ENCODE measurements at regions not wholly inside any gene's neighbourhood (a gene's known extent, or its start where the extent isn't known, plus 50 kb on each side); places are given as distances from the start of the nearest gene placed in this dataset.

DNA sequence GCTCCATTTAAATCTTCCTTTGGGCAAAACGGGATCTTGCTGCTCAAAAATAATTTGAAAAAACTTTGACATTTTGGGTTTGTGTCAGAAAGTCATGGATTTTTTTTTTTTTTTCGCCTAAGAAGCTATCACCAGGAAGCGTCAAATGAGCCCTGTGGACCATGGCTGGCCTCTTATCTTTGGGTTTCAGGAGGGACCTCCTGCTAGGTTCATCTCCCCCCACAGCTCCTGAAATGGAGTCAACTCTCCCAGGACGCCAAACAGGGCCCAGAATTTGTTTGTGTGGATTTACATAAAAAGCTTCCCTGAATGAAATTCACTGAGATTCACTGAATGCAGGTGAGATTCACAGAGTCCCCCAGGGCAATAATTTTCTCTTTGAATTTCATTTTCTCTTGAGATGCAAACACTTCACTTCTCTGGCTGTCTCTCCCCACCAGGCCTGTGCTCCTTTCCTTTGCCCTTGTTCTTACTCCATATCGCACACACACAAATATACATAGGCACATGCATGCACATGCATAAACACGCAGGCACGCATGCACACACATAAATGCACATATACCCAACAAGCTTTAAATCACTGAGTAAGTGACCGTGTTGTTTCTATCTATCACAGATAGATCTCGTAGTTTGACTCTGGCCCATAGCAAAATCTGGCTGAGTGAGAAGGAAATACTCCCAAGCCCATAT lies 55.3 kb upstream of the GALNT10 start:
- no peak overlapping the region for H3K27ac ChIP-seq (ENCODE audit: low read depth, low read length)
- no peak overlapping the region for H2AFZ ChIP-seq (ENCODE audit: low read length)
- H3K14ac ChIP-seq (ENCODE audit: insufficient read length) = no peak overlapping the region
- H3K23ac ChIP-seq (ENCODE audit: insufficient read length) = peak overlapping the region; percentile 37
- no peak overlapping the region for H4K91ac ChIP-seq (replicated peaks; ENCODE audit: insufficient read length, low read length)
- H3K23me2 ChIP-seq (ENCODE audit: low read depth, low read length) = no peaks in the 10 kb centered on the region
- 87% methylated on average over 9 of the region's 9 CpGs; no CpG with 5 or more reads in 1 of the 2 experiments for WGBS, 2 experiments (ENCODE audit: extremely low coverage in 1 of 2, insufficient coverage in 1 of 2, insufficient read length in 1 of 2, insufficient replicate concordance in 2 of 2, low coverage in 1 of 2, low lambda C conversion rate in 2 of 2, missing lambda C conversion rate in 1 of 2)
- H3K4me3 ChIP-seq (ENCODE audit: extremely low read depth in 1 of 4, insufficient read depth in 2 of 4, low read depth in 3 of 4, low read length in 4 of 4) = no peak overlapping the region
- no peaks in the 10 kb centered on the region for H4K20me1 ChIP-seq (replicated peaks in 1 of 2; ENCODE audit: control insufficient read depth in 1 of 2, insufficient read depth in 2 of 2, low read length in 2 of 2)
- POLR2A ChIA-PET (ENCODE audit: partially characterized antibody) = no interaction called here
- no peaks in the 10 kb centered on the region for H3K79me1 ChIP-seq (ENCODE audit: low read depth, low read length)
- FAIRE-seq = no peak
- H2BK12ac ChIP-seq (ENCODE audit: low read depth, low read length) = no peak overlapping the region
- no peak overlapping the region for H3K9ac ChIP-seq (replicated peaks in 1 of 4; ENCODE audit: extremely low read depth in 1 of 4, low read depth in 3 of 4, low read length in 3 of 4)
- H4K8ac ChIP-seq (ENCODE audit: extremely low read depth, insufficient read depth, low read length) = no peak overlapping the region
- CTCF ChIA-PET (ENCODE audit: partially characterized antibody) = interaction anchor here (0.6 to 6.5 kb wide), 6 partner anchors 18 to 324 kb away, joined by 3 to 41 read pairs (median 4); no protein-coding TSS in a partner anchor
- no peaks in the 10 kb centered on the region for H3K27me3 ChIP-seq (replicated peaks in 1 of 4; ENCODE audit: control insufficient read depth in 3 of 4, extremely low read depth in 1 of 4, insufficient read depth in 3 of 4, low read length in 3 of 4)
- no peaks in the 10 kb centered on the region for H3K9me3 ChIP-seq (ENCODE audit: insufficient read depth in 2 of 2, low read depth in 1 of 2, low read length in 1 of 2)
- no peak overlapping the region for H2BK5ac ChIP-seq (ENCODE audit: low read depth, low read length)
- peaks cover 0 to 3% (median 0%) of the 10 kb centered on the region in 4 experiments; a peak in 1 of 7 replicates for H3K4me1 ChIP-seq (replicated peaks in 1 of 4; ENCODE audit: control insufficient read depth in 3 of 4, insufficient read depth in 4 of 4, low read length in 3 of 4)
- no peak for TF ChIP-seq CHD2 (IDR thresholded peaks at IDR 0.05; ENCODE audit: low read length)
- TF ChIP-seq CREB1 (IDR thresholded peaks at IDR 0.05) = no peak
- no peak for TF ChIP-seq NRF1 (IDR thresholded peaks at IDR 0.05; ENCODE audit: low read depth, low read length)
- TF ChIP-seq SP4 (IDR thresholded peaks at IDR 0.05; ENCODE audit: low read length) = no peak
- no peak for TF ChIP-seq GABPA (IDR thresholded peaks at IDR 0.05; ENCODE audit: borderline replicate concordance, insufficient read depth, low read length)
- no peak for TF ChIP-seq RXRA (IDR thresholded peaks at IDR 0.05; ENCODE audit: insufficient read depth, low read depth, low read length)
- no peak for TF ChIP-seq SIRT6 (IDR thresholded peaks at IDR 0.05; ENCODE audit: low read length)
- no peak for TF ChIP-seq JUN (IDR thresholded peaks at IDR 0.05; ENCODE audit: low read depth, low read length)
- no peak for TF ChIP-seq SUZ12 (IDR thresholded peaks at IDR 0.05; ENCODE audit: low read length)
- TF ChIP-seq HDAC2 (IDR thresholded peaks at IDR 0.05; ENCODE audit: borderline replicate concordance in 1 of 2, low read depth in 2 of 2, low read length in 2 of 2) = no peak
- H3K18ac ChIP-seq (ENCODE audit: extremely low read depth, low read length) = no peak overlapping the region
- H2BK20ac ChIP-seq (ENCODE audit: low read length) = no peak overlapping the region
- no peak overlapping the region for H3K56ac ChIP-seq (replicated peaks; ENCODE audit: insufficient read length, low read depth, low read length)
- no peak overlapping the region for H2BK15ac ChIP-seq (ENCODE audit: low read length)
- no peaks in the 10 kb centered on the region for H3K36me3 ChIP-seq (ENCODE audit: control insufficient read depth in 2 of 4, insufficient read depth in 4 of 4, low read length in 3 of 4)
- peak overlapping the region; percentile 90; the same call in 1 of the 2 replicates for H2AK5ac ChIP-seq (ENCODE audit: low read depth, low read length)
- H3K4ac ChIP-seq (replicated peaks; ENCODE audit: insufficient read length, low read depth, low read length) = no peak overlapping the region
- H3K4me2 ChIP-seq (ENCODE audit: insufficient read depth in 1 of 2, low read depth in 2 of 2, low read length in 2 of 2) = no peak overlapping the region
- no peak overlapping the region for H2BK120ac ChIP-seq (replicated peaks; ENCODE audit: low read depth, low read length)
- no peak overlapping the region for H4K5ac ChIP-seq (ENCODE audit: insufficient read length, low read depth, low read length)
- H3K79me2 ChIP-seq (ENCODE audit: control insufficient read depth in 1 of 2, insufficient read depth in 2 of 2, low read length in 2 of 2) = no peaks in the 10 kb centered on the region
- no peak for DNase-seq (ENCODE audit: low read depth in 1 of 2, low spot score in 2 of 2)
